ENCODE measurements at regions not wholly inside any gene's neighbourhood (a gene's known extent, or its start where the extent isn't known, plus 50 kb on each side); places are given as distances from the start of the nearest gene placed in this dataset.

DNA sequence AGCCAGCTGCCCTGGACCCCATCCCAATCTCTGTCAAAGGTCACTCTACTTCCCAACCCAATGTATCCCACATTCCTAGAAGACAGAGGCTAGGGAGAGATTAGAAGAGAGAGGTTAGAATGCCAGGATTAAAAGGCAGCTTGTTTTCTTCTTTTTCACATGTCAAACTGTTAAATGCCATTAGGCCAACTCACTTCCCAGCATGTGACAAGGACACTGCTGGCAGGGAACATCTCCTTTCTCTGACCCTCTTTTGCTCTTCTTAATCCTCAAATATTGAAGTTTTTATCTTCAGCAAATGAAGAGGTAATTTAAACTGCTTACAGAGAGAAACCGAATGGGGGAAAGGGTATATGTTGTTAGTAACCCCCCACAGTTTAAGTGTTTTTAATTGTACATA, 89.1 kb downstream of the BBS10 start (continued):
- TF ChIP-seq ZNF646 (CRISPR knock-in tag; IDR thresholded peaks at IDR 0.05) (no peak), EED (CRISPR knock-in tag; IDR thresholded peaks at IDR 0.05) (no peak), MATR3 (CRISPR knock-in tag; IDR thresholded peaks at IDR 0.05) (no peak)

DNA sequence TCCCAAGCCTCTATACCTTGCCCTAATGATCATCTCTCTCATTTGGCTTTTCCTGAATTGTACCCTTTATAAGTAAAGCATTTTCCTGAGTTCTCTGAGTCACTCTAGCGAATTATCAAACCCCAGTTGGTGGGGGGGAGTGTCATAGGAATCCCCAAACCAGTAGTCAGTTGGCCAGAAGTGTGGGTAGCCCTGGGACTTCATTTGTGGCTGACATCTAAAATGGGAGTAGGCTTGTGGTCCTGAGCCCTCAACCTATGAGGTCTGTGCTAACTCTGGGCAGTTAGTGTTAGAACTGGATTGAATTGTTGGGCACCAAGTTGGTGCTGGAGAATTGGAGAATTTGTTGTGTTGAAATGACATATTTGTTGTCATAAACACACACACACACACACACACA, 91.3 kb downstream of the BBS10 start:
- no peaks in the 10 kb centered on the region for H3K4me1 ChIP-seq (ENCODE audit: insufficient read depth, low read length)
- H2AFZ ChIP-seq (ENCODE audit: low read length): no peak overlapping the region
- no peak overlapping the region for H3K27ac ChIP-seq (ENCODE audit: extremely low read length, insufficient read depth, low read length)
- POLR2A ChIA-PET: no interaction called here
- ATAC-seq (no peak), DNase-seq (ENCODE audit: low spot score) (no peak), FAIRE-seq (no peak)
- in situ Hi-C loops (cut with HindIII; ENCODE audit: extremely low pct_ligation_motif_present, low pct_unique_long_range_greater_than_20kb) (no loop called here), intact Hi-C loops (cut with micrococcal nuclease; ENCODE audit: unreplicated experiment) (no loop called here)
- H3K27me3 ChIP-seq (ENCODE audit: control insufficient read depth in 1 of 2, insufficient read depth in 2 of 2, low read length in 2 of 2): peaks cover 0 to 3% of the 10 kb centered on the region in 2 experiments; a peak in 2 of 5 replicates
- 0% methylated on average over 1 of the region's 1 CpG for WGBS (ENCODE audit: low lambda C conversion rate)
- H3K4me3 ChIP-seq (replicated peaks in 1 of 3; ENCODE audit: insufficient read depth in 1 of 3, low read depth in 2 of 3, low read length in 3 of 3): no peak overlapping the region
- H3K9ac ChIP-seq (ENCODE audit: insufficient read depth, low read depth, low read length): no peak overlapping the region
- no peaks in the 10 kb centered on the region for H3K79me2 ChIP-seq (ENCODE audit: insufficient read depth, low read length)
- no peak overlapping the region for H3K4me2 ChIP-seq (ENCODE audit: low read depth, low read length)
- H3K36me3 ChIP-seq (replicated peaks in 1 of 2; ENCODE audit: control insufficient read depth in 1 of 2, insufficient read depth in 2 of 2, low read length in 2 of 2): no peaks in the 10 kb centered on the region
- no peaks in the 10 kb centered on the region for H3K9me3 ChIP-seq (ENCODE audit: low read length)
- no peaks in the 10 kb centered on the region for H4K20me1 ChIP-seq (ENCODE audit: insufficient read depth, low read length)
- CTCF ChIA-PET (ENCODE audit: low intra/inter-chr PET ratio, low total read pairs): no interaction called here
- BruUV-seq (replicated peaks): no TSS peak
- TF ChIP-seq SP2 (CRISPR knock-in tag; IDR thresholded peaks at IDR 0.05): no peak
- no peak for TF ChIP-seq TOE1 (CRISPR knock-in tag; IDR thresholded peaks at IDR 0.05)
- no peak for TF ChIP-seq GMEB1 (CRISPR knock-in tag; IDR thresholded peaks at IDR 0.05; ENCODE audit: borderline replicate concordance)
- no peak for TF ChIP-seq ZNF646 (CRISPR knock-in tag; IDR thresholded peaks at IDR 0.05)
- no peak for TF ChIP-seq ZSCAN9 (CRISPR knock-in tag; IDR thresholded peaks at IDR 0.05; ENCODE audit: borderline replicate concordance)
- TF ChIP-seq KDM5A (IDR thresholded peaks at IDR 0.05; ENCODE audit: borderline replicate concordance, low read length): no peak
- no peak for TF ChIP-seq ZNF660 (CRISPR knock-in tag; IDR thresholded peaks at IDR 0.05; ENCODE audit: borderline replicate concordance, low read depth)
